B cell (primary cell): ENCODE measurements at regions not wholly inside any gene's neighbourhood (a gene's known extent, or its start where the extent isn't known, plus 50 kb on each side); places are given as distances from the start of the nearest gene placed in this dataset.

ENCODE experiments used
- ATAC-seq: fragments of 200-7000 bp; cut with Tn5 transposase; one replicate; pipeline ENCODE4 v1.10.0; 2021; ENCODE audit warnings: low read depth, mild to moderate bottlenecking, moderate number of reproducible peaks, moderate library complexity
- CTCF ChIA-PET: fragments of 350-600 bp; sonication (Branson Sonifier 250); formaldehyde crosslinking; loops from one replicate; lab custom pipeline; 2021; ENCODE audit warnings: antibody characterized with exemption, inconsistent platforms; lab: Charles Lee
- POLR2A ChIA-PET: fragments of 350-600 bp; sonication (Branson Sonifier 250); formaldehyde crosslinking; loops from one replicate; lab custom pipeline; 2021; ENCODE audit warnings: antibody characterized with exemption; lab: Charles Lee
- DNase-seq: peaks from one replicate; pipeline ENCODE4 v3.0.0; 2013
- H2AFZ ChIP-seq: 2 replicates; pipeline ENCODE4 v1.6.1; 2012; ENCODE audit warnings: mild to moderate bottlenecking, low read depth, low read length; ENCODE audit not compliant: insufficient read depth, poor library complexity, severe bottlenecking
- H3K27ac ChIP-seq, 2 donors: 1 replicate in 1 of 2; 2 replicates in 1 of 2; pipeline ENCODE4 v1.5.1; 2012 to 2013; ENCODE audit warnings: low read length in 2 of 2, mild to moderate bottlenecking in 2 of 2, moderate library complexity in 1 of 2
- H3K27me3 ChIP-seq, 4 experiments: fragments of 200-600 bp in 1 of 4; sonication (generic) in 1 of 4; replicated peaks in 1 of 4; 1 replicate in 2 of 4; 2 replicates in 2 of 4; pipeline versions ENCODE4 v1.6.1 to v1.7.0; 2013 to 2016; ENCODE audit warnings: low read length in 3 of 4, mild to moderate bottlenecking in 2 of 4, mixed read lengths in 1 of 4, moderate library complexity in 1 of 4; ENCODE audit not compliant: insufficient read depth in 4 of 4, control insufficient read depth in 3 of 4; ENCODE audit errors: control extremely low read depth in 1 of 4
- H3K36me3 ChIP-seq, 2 experiments: replicated peaks in 1 of 2; 1 replicate in 1 of 2; 2 replicates in 1 of 2; pipeline versions ENCODE4 v1.6.1 to v1.7.1; 2013; ENCODE audit warnings: low read length in 1 of 2; ENCODE audit not compliant: insufficient read depth in 2 of 2, control insufficient read depth in 1 of 2; ENCODE audit errors: control extremely low read depth in 1 of 2, extremely low read depth in 1 of 2
- H3K4me1 ChIP-seq, 2 donors: fragments of 200-600 bp in 1 of 2; sonication (generic) in 1 of 2; 1 replicate in 1 of 2; 2 replicates in 1 of 2; pipeline versions ENCODE4 v1.5.1 to v1.6.1; 2013 to 2017; ENCODE audit warnings: low read length in 2 of 2; ENCODE audit not compliant: control insufficient read depth in 2 of 2, insufficient read depth in 2 of 2
- H3K4me2 ChIP-seq: replicated peaks from 2 replicates; pipeline ENCODE3; 2012; ENCODE audit warnings: mild to moderate bottlenecking, low read depth, low read length; ENCODE audit not compliant: poor library complexity, severe bottlenecking
- H3K4me3 ChIP-seq, 5 experiments: fragments of 200-600 bp in 1 of 5; sonication (generic) in 1 of 5; 1 replicate in 3 of 5; 2 replicates in 2 of 5; pipeline versions ENCODE4 v1.5.1 to v1.7.0; 2011 to 2016; ENCODE audit warnings: low read length in 4 of 5, mild to moderate bottlenecking in 4 of 5, low read depth in 2 of 5, control low read depth in 1 of 5, moderate library complexity in 1 of 5; ENCODE audit not compliant: insufficient read depth in 1 of 5; ENCODE audit errors: control extremely low read depth in 1 of 5, extremely low read depth in 1 of 5
- H3K79me2 ChIP-seq: fragments of 200-600 bp; sonication (generic); one replicate; pipeline ENCODE4 v1.6.0; 2016; ENCODE audit warnings: low read length; ENCODE audit not compliant: control insufficient read depth, insufficient read depth
- H3K9ac ChIP-seq: fragments of 200-600 bp; sonication (generic); 2 replicates; pipeline ENCODE4 v1.6.1; 2017; ENCODE audit warnings: mild to moderate bottlenecking, low read length, moderate library complexity
- H3K9me3 ChIP-seq, 3 donors: one replicate each; pipeline versions ENCODE4 v1.6.1 to v1.7.1; 2013; ENCODE audit warnings: low read length in 2 of 3; ENCODE audit not compliant: control insufficient read depth in 2 of 3, insufficient read depth in 1 of 3; ENCODE audit errors: control extremely low read depth in 1 of 3
- H4K20me1 ChIP-seq: 2 replicates; pipeline ENCODE4 v1.6.0; 2012; ENCODE audit warnings: mild to moderate bottlenecking, low read length; ENCODE audit not compliant: insufficient read depth, control insufficient read depth, poor library complexity, severe bottlenecking
- H3K27ac Mint-ChIP-seq: one replicate; pipeline ENCODE4 v1.8.0; 2021; ENCODE audit warnings: mixed read lengths
- H3K27me3 Mint-ChIP-seq: one replicate; pipeline ENCODE4 v1.8.0; 2021; ENCODE audit warnings: mixed read lengths
- H3K4me1 Mint-ChIP-seq: one replicate; pipeline ENCODE4 v1.8.0; 2021; ENCODE audit warnings: mixed read lengths
- H3K4me3 Mint-ChIP-seq: one replicate; pipeline ENCODE4 v1.8.0; 2021; ENCODE audit warnings: mixed read lengths
- H3K9me3 Mint-ChIP-seq: one replicate; pipeline ENCODE4 v1.8.0; 2022; ENCODE audit warnings: mixed read lengths; ENCODE audit not compliant: insufficient read depth
- CTCF ChIP-seq: fragments of 200-600 bp; IDR thresholded peaks from one replicate; pipeline ENCODE4 v1.8.0; 2022; ENCODE audit warnings: antibody characterized with exemption, mild to moderate bottlenecking
- EZH2 ChIP-seq: IDR thresholded peaks from 2 replicates; pipeline ENCODE4 v1.6.1; 2012; ENCODE audit warnings: borderline replicate concordance, low read depth, mild to moderate bottlenecking, moderate library complexity, low read length; ENCODE audit not compliant: insufficient read depth, poor library complexity, severe bottlenecking
- WGBS: methylation state at CpG from one replicate; pipeline ENCODE4 v1.1.5; 2013; ENCODE audit warnings: missing lambda C conversion rate; ENCODE audit not compliant: insufficient coverage; 5-methylcytosine and 5-hydroxymethylcytosine counted together
- intact Hi-C: fragments of 100-400 bp; cut with micrococcal nuclease; formaldehyde crosslinking; loops from one replicate; pipeline ENCODE4 v1.10.0; 2022

GRCh38 chr2:128983094-128983493, 664.4 kb upstream of the HS6ST1 start:
- Mint-ChIP-seq H3K9me3 (no peaks in the 10 kb centered on the region), H3K4me1 (no peaks in the 10 kb centered on the region), H3K27ac (no peak overlapping the region), H3K4me3 (no peak overlapping the region), H3K27me3 (no peaks in the 10 kb centered on the region)
- no peak for ATAC-seq
- Histone ChIP-seq H3K27me3 (no peaks in the 10 kb centered on the region), H3K4me1 (no peaks in the 10 kb centered on the region), H3K9me3 (no peaks in the 10 kb centered on the region), H3K36me3 (no peaks in the 10 kb centered on the region), H3K4me2 (no peak overlapping the region), H3K9ac (no peak overlapping the region), H2AFZ (no peak overlapping the region), H3K79me2 (no peaks in the 10 kb centered on the region), H3K27ac (no peak overlapping the region), H3K4me3 (no peak overlapping the region), H4K20me1 (no peaks in the 10 kb centered on the region)
- ChIA-PET POLR2A (no interaction called here), CTCF (no interaction called here)
- 71% methylated on average over 1 of the region's 2 CpGs for WGBS
- TF ChIP-seq EZH2: no peak
- TF ChIP-seq CTCF: no peak
- no peak for DNase-seq
- intact Hi-C loops: no loop called here

- Mint-ChIP-seq H3K9me3 (no peaks in the 10 kb centered on the region), H3K4me1 (no peaks in the 10 kb centered on the region), H3K27me3 (peaks cover 1% of the 10 kb centered on the region), H3K27ac (no peak overlapping the region), H3K4me3 (no peak overlapping the region)
- no peak overlapping the region for H3K4me2 ChIP-seq
- no peak overlapping the region for H3K9ac ChIP-seq
- POLR2A ChIA-PET: no interaction called here
- DNase-seq (no peak), ATAC-seq (no peak)
- H3K4me3 ChIP-seq: no peak overlapping the region
- CTCF ChIA-PET: no interaction called here
- intact Hi-C loops: no loop called here
- no peak for TF ChIP-seq EZH2
- TF ChIP-seq CTCF: no peak
- H3K27me3 ChIP-seq: no peaks in the 10 kb centered on the region
- no peaks in the 10 kb centered on the region for H3K36me3 ChIP-seq
- H3K79me2 ChIP-seq: no peaks in the 10 kb centered on the region
- no peak overlapping the region for H2AFZ ChIP-seq
- H3K4me1 ChIP-seq: no peaks in the 10 kb centered on the region
- no CpG with 5 or more reads among the region's 2 CpGs for WGBS
- H4K20me1 ChIP-seq: no peaks in the 10 kb centered on the region
- no peak overlapping the region for H3K27ac ChIP-seq
- H3K9me3 ChIP-seq: no peaks in the 10 kb centered on the region
These were observed 665.4 kb upstream of the HS6ST1 start for GRCh38 chr2:128984081-128984480.
